Sigmoid colon (tissue), 6 donors: ENCODE measurements at regions not wholly inside any gene's neighbourhood (a gene's known extent, or its start where the extent isn't known, plus 50 kb on each side); places are given as distances from the start of the nearest gene placed in this dataset.

Experiments used
- DNase-seq: peaks from one replicate; pipeline ENCODE4 v3.0.0-alpha.2; 2019
- H3K27ac ChIP-seq, 4 donors: fragments of 200-600 bp; sonication (generic); one replicate each; pipeline ENCODE4 v1.5.1; 2016 to 2019; ENCODE audit warnings: mild to moderate bottlenecking in 1 of 4
- H3K27me3 ChIP-seq, 3 donors: fragments of 200-600 bp; sonication (generic); one replicate each; pipeline ENCODE4 v1.5.1; 2019; ENCODE audit warnings: mild to moderate bottlenecking in 1 of 3
- H3K36me3 ChIP-seq, 4 donors: fragments of 200-600 bp; sonication (generic); one replicate each; pipeline ENCODE4 v1.5.1; 2016 to 2019
- H3K4me1 ChIP-seq, 4 donors: fragments of 200-600 bp; sonication (generic); one replicate each; pipeline ENCODE4 v1.5.1; 2017 to 2019
- H3K4me3 ChIP-seq, 4 donors: fragments of 200-600 bp; sonication (generic); one replicate each; pipeline ENCODE4 v1.5.1; 2017 to 2019; ENCODE audit warnings: mild to moderate bottlenecking in 2 of 4, moderate library complexity in 1 of 4
- H3K9me3 ChIP-seq, 4 donors: fragments of 200-600 bp in 3 of 4; sonication (generic) in 3 of 4; one replicate each; pipeline versions ENCODE4 v1.5.1 to v1.6.1; 2013 to 2019
- EP300 ChIP-seq, 4 donors: sonication (generic); formaldehyde crosslinking; IDR thresholded peaks; one replicate each; pipeline ENCODE4 v1.6.1; 2017; ENCODE audit warnings: antibody characterized with exemption in 4 of 4
- POLR2A ChIP-seq, 2 donors: fragments of 450-650 bp; IDR thresholded peaks; one replicate each; pipeline ENCODE4 v1.6.1; 2016; ENCODE audit warnings: antibody characterized with exemption in 2 of 2, mild to moderate bottlenecking in 2 of 2, moderate library complexity in 2 of 2
- POLR2AphosphoS5 ChIP-seq, 4 donors: sonication (generic); formaldehyde crosslinking; IDR thresholded peaks; one replicate each; pipeline ENCODE4 v1.6.1; 2017; ENCODE audit warnings: antibody characterized with exemption in 4 of 4
- WGBS, 2 donors: extraction: QIAGEN DNeasy Blood & Tissue Kit; methylation state at CpG; one replicate each; pipeline ENCODE4 v1.1.7; 2013; 5-methylcytosine and 5-hydroxymethylcytosine counted together
- intact Hi-C: fragments of 100-400 bp; cut with DNase I; formaldehyde crosslinking; loops from one replicate; pipeline ENCODE4 v1.15.1; 2023
- TF ChIP-seq, protein P1 (sequence below), 4 experiments: fragments of 450-650 bp in 3 of 4; fragments of 200-600 bp in 1 of 4; IDR thresholded peaks; one replicate each; pipeline ENCODE4 v1.5.1; 2016 to 2019; ENCODE audit warnings: antibody characterized with exemption in 4 of 4, mild to moderate bottlenecking in 3 of 4, moderate library complexity in 2 of 4
- donor health status: healthy with polysubstance abuse.
- donor health status: healthy.

DNA sequence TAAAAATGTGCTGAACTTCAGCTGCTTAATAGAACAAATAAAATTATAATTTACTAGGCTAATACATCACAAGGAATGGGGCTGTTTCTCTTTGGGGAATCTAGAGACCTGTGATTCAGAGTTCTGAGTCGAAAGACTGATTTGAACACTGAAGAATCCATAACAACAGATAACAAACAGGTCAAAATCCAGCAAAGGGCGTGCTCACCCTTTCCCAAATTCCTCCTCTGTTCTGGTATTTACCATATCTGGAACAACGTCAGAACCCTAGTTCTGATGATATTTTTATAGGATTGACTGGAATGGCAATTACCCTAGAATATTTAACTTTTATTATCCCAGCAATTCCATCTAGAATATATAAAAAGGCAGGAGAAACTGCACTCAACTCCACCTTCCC is 66.0 kb upstream of the ITGA6 start:
- no peak overlapping the region for H3K27ac ChIP-seq
- no peaks in the 10 kb centered on the region for H3K27me3 ChIP-seq
- TF ChIP-seq, protein P1, sequence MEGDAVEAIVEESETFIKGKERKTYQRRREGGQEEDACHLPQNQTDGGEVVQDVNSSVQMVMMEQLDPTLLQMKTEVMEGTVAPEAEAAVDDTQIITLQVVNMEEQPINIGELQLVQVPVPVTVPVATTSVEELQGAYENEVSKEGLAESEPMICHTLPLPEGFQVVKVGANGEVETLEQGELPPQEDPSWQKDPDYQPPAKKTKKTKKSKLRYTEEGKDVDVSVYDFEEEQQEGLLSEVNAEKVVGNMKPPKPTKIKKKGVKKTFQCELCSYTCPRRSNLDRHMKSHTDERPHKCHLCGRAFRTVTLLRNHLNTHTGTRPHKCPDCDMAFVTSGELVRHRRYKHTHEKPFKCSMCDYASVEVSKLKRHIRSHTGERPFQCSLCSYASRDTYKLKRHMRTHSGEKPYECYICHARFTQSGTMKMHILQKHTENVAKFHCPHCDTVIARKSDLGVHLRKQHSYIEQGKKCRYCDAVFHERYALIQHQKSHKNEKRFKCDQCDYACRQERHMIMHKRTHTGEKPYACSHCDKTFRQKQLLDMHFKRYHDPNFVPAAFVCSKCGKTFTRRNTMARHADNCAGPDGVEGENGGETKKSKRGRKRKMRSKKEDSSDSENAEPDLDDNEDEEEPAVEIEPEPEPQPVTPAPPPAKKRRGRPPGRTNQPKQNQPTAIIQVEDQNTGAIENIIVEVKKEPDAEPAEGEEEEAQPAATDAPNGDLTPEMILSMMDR (IDR thresholded peaks at IDR 0.05), result no peak
- TF ChIP-seq POLR2A (IDR thresholded peaks at IDR 0.05) (no peak), POLR2AphosphoS5 (IDR thresholded peaks at IDR 0.05) (no peak), EP300 (IDR thresholded peaks at IDR 0.05) (no peak)
- no peaks in the 10 kb centered on the region for H3K4me1 ChIP-seq
- intact Hi-C loops, result no loop called here
- WGBS, 2 donors, result 9 to 60% methylated on average over 3 of the region's 3 CpGs
- no peaks in the 10 kb centered on the region for H3K36me3 ChIP-seq
- no peak for DNase-seq
- no peaks in the 10 kb centered on the region for H3K9me3 ChIP-seq
- no peak overlapping the region for H3K4me3 ChIP-seq

DNA sequence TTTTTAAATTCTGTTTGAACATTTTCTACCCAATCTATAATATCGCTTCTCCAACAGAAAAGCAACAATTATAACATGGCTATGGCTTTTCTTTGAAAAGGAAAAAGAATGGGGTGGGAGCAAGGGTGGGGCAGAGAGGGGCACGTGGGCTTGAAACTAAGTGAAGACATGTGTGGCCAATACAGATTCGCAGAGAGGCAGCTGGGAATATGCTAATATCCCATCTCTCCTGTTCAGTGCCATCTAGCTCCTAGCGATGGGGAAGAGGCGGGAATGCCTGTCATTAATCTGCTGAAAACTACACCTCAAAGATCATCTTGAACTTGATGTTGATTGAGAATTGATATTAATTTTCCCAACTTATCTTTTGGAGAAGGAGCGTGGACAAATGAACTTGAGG is 65.5 kb upstream of the ITGA6 start:
- no peaks in the 10 kb centered on the region for H3K36me3 ChIP-seq
- no peaks in the 10 kb centered on the region for H3K9me3 ChIP-seq
- WGBS, 2 donors, result 60 to 81% methylated on average over 6 of the region's 6 CpGs
- intact Hi-C loops, result no loop called here
- no peak overlapping the region for H3K27ac ChIP-seq
- H3K27me3 ChIP-seq, result no peaks in the 10 kb centered on the region
- no peak for DNase-seq
- H3K4me1 ChIP-seq, result no peaks in the 10 kb centered on the region
- TF ChIP-seq EP300 (IDR thresholded peaks at IDR 0.05) (no peak), POLR2AphosphoS5 (IDR thresholded peaks at IDR 0.05) (no peak), POLR2A (IDR thresholded peaks at IDR 0.05) (no peak)
- TF ChIP-seq, protein P1 (IDR thresholded peaks at IDR 0.05), result no peak
- no peak overlapping the region for H3K4me3 ChIP-seq

DNA sequence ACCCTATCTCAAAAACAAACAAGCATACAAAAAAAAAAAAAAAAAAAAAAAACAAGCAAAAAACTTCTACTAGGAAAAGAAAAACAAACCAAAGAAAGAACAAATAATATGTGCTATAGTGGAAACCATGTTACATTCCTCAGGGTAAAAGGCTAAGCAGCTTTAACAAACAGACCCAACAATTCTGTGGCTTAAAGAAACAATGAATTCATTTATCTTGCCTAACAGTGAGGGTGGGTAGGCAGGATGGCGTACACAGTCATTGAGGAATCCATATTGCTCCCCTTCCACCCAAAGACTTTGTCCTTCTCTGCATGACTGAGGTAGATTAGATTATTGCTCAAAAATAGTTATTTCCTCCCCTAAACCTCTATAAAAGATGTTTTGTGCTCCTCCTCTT is 63.1 kb upstream of the ITGA6 start:
- no peaks in the 10 kb centered on the region for H3K4me1 ChIP-seq
- H3K9me3 ChIP-seq, result peaks cover 0 to 2% (median 0%) of the 10 kb centered on the region in 4 donors
- no peak overlapping the region for H3K27ac ChIP-seq
- TF ChIP-seq POLR2A (IDR thresholded peaks at IDR 0.05) (no peak), EP300 (IDR thresholded peaks at IDR 0.05) (no peak)
- TF ChIP-seq, protein P1 (IDR thresholded peaks at IDR 0.05), result no peak
- intact Hi-C loops, result no loop called here
- H3K27me3 ChIP-seq, result no peaks in the 10 kb centered on the region
- no peaks in the 10 kb centered on the region for H3K36me3 ChIP-seq
- 76 to 91% methylated on average over 1 of the region's 1 CpG for WGBS, 2 donors
- no peak overlapping the region for H3K4me3 ChIP-seq
- DNase-seq, result no peak

DNA sequence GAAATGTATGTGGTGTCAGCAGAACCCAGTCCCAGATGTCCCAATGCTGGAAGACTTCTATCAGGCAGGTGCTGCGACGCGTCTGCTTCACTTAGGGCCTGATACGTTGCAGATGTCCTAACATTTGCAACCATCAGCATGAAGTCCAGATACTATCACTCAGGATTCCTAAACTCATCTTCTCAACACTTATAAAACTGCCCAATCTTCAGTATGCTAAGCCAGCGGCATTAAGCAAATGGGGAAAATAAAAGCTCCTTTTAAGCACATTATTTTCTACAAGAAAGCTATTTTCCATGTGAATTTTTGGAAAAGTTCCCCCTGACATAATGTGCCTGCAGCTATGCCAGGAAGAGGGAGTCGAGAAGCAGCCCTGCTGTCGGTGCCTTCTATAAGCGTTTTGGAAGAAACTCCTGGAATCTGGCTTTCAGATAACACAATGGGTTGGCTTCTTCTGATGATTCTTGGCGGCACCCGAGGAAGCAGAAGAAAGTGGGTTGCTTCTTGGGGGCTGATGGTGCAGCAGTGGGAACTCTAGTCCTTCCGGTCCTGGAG is 60.7 kb upstream of the ITGA6 start:
- H3K9me3 ChIP-seq, result peaks cover 0 to 3% (median 0%) of the 10 kb centered on the region in 4 donors
- H3K4me1 ChIP-seq, result no peaks in the 10 kb centered on the region
- no peak overlapping the region for H3K4me3 ChIP-seq
- DNase-seq, result no peak
- intact Hi-C loops, result no loop called here
- no peaks in the 10 kb centered on the region for H3K36me3 ChIP-seq
- 78 to 90% methylated on average over 11 of the region's 11 CpGs for WGBS, 2 donors
- H3K27ac ChIP-seq, result no peak overlapping the region
- H3K27me3 ChIP-seq, result no peaks in the 10 kb centered on the region
- no peak for TF ChIP-seq EP300 (IDR thresholded peaks at IDR 0.05)
- TF ChIP-seq, protein P1 (IDR thresholded peaks at IDR 0.05), result no peak
- no peak for TF ChIP-seq POLR2A (IDR thresholded peaks at IDR 0.05)
- TF ChIP-seq POLR2AphosphoS5 (IDR thresholded peaks at IDR 0.05), result no peak

DNA sequence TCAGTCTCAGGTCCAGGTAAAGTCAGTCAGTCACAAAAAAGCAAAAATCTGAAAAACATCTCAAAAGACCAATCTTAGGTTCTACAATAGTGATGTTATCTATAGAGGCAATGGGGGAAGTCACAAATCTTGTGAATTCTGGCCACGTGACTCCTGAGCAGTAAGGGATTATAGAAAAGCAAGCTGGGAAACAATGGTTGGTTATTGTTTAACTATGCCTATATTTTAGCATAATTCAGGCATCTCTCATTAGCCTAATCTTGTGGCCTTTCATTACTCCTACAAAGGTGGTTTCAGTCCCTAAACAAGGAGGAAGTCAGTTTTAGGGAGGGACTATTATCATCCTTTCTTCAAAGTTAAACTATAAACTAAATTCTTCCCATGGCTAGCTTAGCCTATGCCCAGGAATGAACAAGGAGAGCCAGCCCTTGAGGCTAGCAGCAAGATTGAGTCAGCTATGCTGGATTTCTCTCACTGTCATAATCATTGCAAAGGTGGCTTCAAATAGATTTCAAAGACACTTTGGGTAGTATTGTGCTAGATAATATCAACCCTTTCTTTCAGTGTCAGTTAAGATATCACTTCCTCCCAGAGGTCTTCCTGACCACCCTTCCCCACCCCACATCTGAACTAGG is 56.4 kb upstream of the ITGA6 start:
- Histone ChIP-seq H3K4me3 (no peak overlapping the region), H3K27me3 (no peaks in the 10 kb centered on the region), H3K9me3 (peaks cover 0 to 3% (median 0%) of the 10 kb centered on the region in 4 donors), H3K36me3 (no peaks in the 10 kb centered on the region), H3K27ac (no peak overlapping the region), H3K4me1 (no peaks in the 10 kb centered on the region)
- WGBS, 2 donors, result 38 to 63% methylated on average over 1 of the region's 1 CpG
- intact Hi-C loops, result no loop called here
- no peak for DNase-seq
- TF ChIP-seq EP300 (IDR thresholded peaks at IDR 0.05) (no peak), POLR2A (IDR thresholded peaks at IDR 0.05) (no peak), POLR2AphosphoS5 (IDR thresholded peaks at IDR 0.05) (no peak)
- TF ChIP-seq, protein P1 (IDR thresholded peaks at IDR 0.05), result no peak
